Common myeloid progenitor, CD34-positive (primary cell): ENCODE measurements at regions not wholly inside any gene's neighbourhood (a gene's known extent, or its start where the extent isn't known, plus 50 kb on each side); places are given as distances from the start of the nearest gene placed in this dataset.

Source experiments
- CTCF ChIA-PET: fragments of 350-600 bp; sonication (Branson Sonifier 250); formaldehyde crosslinking; loops from one replicate; lab custom pipeline; 2021; ENCODE audit warnings: antibody characterized with exemption; lab: Charles Lee
- POLR2A ChIA-PET: fragments of 350-600 bp; sonication (Branson Sonifier 250); formaldehyde crosslinking; loops from one replicate; lab custom pipeline; 2021; ENCODE audit warnings: antibody characterized with exemption; lab: Charles Lee
- DNase-seq, 3 donors: peaks; one replicate each; pipeline versions ENCODE4 v3.0.0 to v3.0.0-alpha.2; 2013
- H3K27ac ChIP-seq, 2 experiments: 1 replicate in 1 of 2; 2 replicates in 1 of 2; pipeline ENCODE4 v1.7.0; 2013; ENCODE audit warnings: inconsistent platforms in 2 of 2, low read length in 2 of 2, mild to moderate bottlenecking in 2 of 2, low read depth in 1 of 2, moderate library complexity in 1 of 2; ENCODE audit not compliant: severe bottlenecking in 2 of 2, insufficient read depth in 1 of 2, poor library complexity in 1 of 2
- H3K27me3 ChIP-seq, 5 experiments: replicated peaks in 2 of 5; 1 replicate in 3 of 5; 2 replicates in 2 of 5; pipeline versions ENCODE4 v1.6.1 to v1.7.0; 2013; ENCODE audit warnings: low read length in 4 of 5, mild to moderate bottlenecking in 2 of 5, moderate library complexity in 2 of 5, inconsistent platforms in 1 of 5; ENCODE audit not compliant: insufficient read depth in 5 of 5, control insufficient read depth in 4 of 5
- H3K36me3 ChIP-seq, 4 experiments: 1 replicate in 2 of 4; 2 replicates in 2 of 4; pipeline versions ENCODE4 v1.6.1 to v1.7.0; 2013; ENCODE audit warnings: low read length in 3 of 4, control low read depth in 1 of 4, mild to moderate bottlenecking in 1 of 4; ENCODE audit not compliant: control insufficient read depth in 4 of 4, insufficient read depth in 4 of 4
- H3K4me1 ChIP-seq, 4 experiments: 1 replicate in 3 of 4; 2 replicates in 1 of 4; pipeline versions ENCODE4 v1.6.1 to v1.7.1; 2013; ENCODE audit warnings: low read length in 3 of 4, mild to moderate bottlenecking in 3 of 4, control low read depth in 1 of 4, inconsistent platforms in 1 of 4, moderate library complexity in 1 of 4; ENCODE audit not compliant: control insufficient read depth in 4 of 4, insufficient read depth in 4 of 4; ENCODE audit errors: control extremely low read depth in 1 of 4
- H3K4me3 ChIP-seq, 7 experiments: 1 replicate in 4 of 7; 2 replicates in 3 of 7; pipeline versions ENCODE4 v1.5.1 to v1.7.0; 2013; ENCODE audit warnings: mild to moderate bottlenecking in 7 of 7, low read length in 6 of 7, moderate library complexity in 6 of 7, inconsistent platforms in 2 of 7, low read depth in 2 of 7, control low read depth in 1 of 7; ENCODE audit not compliant: insufficient read depth in 4 of 7, control insufficient read depth in 1 of 7; ENCODE audit errors: extremely low read depth in 1 of 7
- H3K9me3 ChIP-seq, 5 experiments: 1 replicate in 4 of 5; 2 replicates in 1 of 5; pipeline versions ENCODE4 v1.6.1 to v1.7.1; 2013; ENCODE audit warnings: low read length in 4 of 5, mild to moderate bottlenecking in 2 of 5, inconsistent platforms in 1 of 5, low read depth in 1 of 5, moderate library complexity in 1 of 5; ENCODE audit not compliant: control insufficient read depth in 4 of 5, insufficient read depth in 2 of 5; ENCODE audit errors: control extremely low read depth in 1 of 5
- WGBS: methylation state at CpG from one replicate; pipeline ENCODE4 v1.1.5; 2013; ENCODE audit not compliant: insufficient coverage; 5-methylcytosine and 5-hydroxymethylcytosine counted together

GRCh38 chr1:53378061-53378460 lies 50.2 kb upstream of the LRP8 start:
- H3K36me3 ChIP-seq: no peaks in the 10 kb centered on the region
- no peaks in the 10 kb centered on the region for H3K27me3 ChIP-seq
- POLR2A ChIA-PET: interaction anchor here (0.7 kb wide), 1 partner anchor 17 kb away, joined by 4 read pairs; no protein-coding TSS in a partner anchor
- H3K27ac ChIP-seq: no peak overlapping the region
- 100% methylated on average over 1 of the region's 5 CpGs for WGBS
- CTCF ChIA-PET: interaction anchor here (1.0 to 1.3 kb wide), 2 partner anchors 58 to 100 kb away, joined by 3 to 4 read pairs; no protein-coding TSS in a partner anchor
- DNase-seq: no peak
- H3K4me3 ChIP-seq: no peak overlapping the region
- no peaks in the 10 kb centered on the region for H3K9me3 ChIP-seq
- H3K4me1 ChIP-seq: peaks cover 0 to 3% (median 0%) of the 10 kb centered on the region in 4 experiments

- DNase-seq: no peak
- Histone ChIP-seq H3K9me3 (no peaks in the 10 kb centered on the region), H3K4me1 (peaks cover 0 to 3% (median 0%) of the 10 kb centered on the region in 4 experiments), H3K4me3 (no peak overlapping the region), H3K27me3 (no peaks in the 10 kb centered on the region), H3K27ac (no peak overlapping the region), H3K36me3 (no peaks in the 10 kb centered on the region)
- ChIA-PET CTCF (interaction anchor here (1.0 to 1.3 kb wide), 2 partner anchors 15 to 101 kb away, joined by 4 to 5 read pairs; no protein-coding TSS in a partner anchor), POLR2A (no interaction called here)
- WGBS: 99% methylated on average over 11 of the region's 11 CpGs
Measured at GRCh38 chr1:53378932-53379661, 51.2 kb upstream of the LRP8 start.

GRCh38 chr1:53379662-53380002 lies 51.8 kb upstream of the LRP8 start:
- DNase-seq: no peak
- ChIA-PET POLR2A (no interaction called here), CTCF (interaction anchor here (1.0 kb wide), 1 partner anchor 14 kb away, joined by 5 read pairs; no protein-coding TSS in a partner anchor)
- H3K36me3 ChIP-seq: no peaks in the 10 kb centered on the region
- peaks cover 0 to 3% (median 0%) of the 10 kb centered on the region in 4 experiments for H3K4me1 ChIP-seq
- no peaks in the 10 kb centered on the region for H3K9me3 ChIP-seq
- WGBS: 100% methylated on average over 2 of the region's 4 CpGs
- no peak overlapping the region for H3K27ac ChIP-seq
- no peak overlapping the region for H3K4me3 ChIP-seq
- no peaks in the 10 kb centered on the region for H3K27me3 ChIP-seq

DNA sequence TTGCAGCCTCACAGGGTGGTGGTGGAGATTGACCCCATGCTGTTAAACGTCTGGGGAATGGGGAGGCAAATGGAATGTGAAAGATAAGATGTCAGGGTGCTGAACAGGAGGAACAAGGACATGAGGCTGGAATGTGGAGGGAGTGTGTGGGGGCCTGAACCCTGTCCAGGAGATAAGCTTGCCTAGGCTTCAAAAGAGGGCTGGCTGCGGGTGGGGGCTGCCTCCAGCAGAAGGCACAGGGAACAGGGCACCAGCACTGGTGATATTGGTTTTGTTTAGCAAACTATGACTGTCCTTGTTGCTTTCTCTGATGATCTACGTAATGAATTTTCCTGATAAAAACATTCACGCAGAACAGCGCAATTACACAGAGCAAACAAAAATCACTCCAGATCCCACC lies 52.4 kb upstream of the LRP8 start:
- H3K9me3 ChIP-seq: no peaks in the 10 kb centered on the region
- H3K27me3 ChIP-seq: no peaks in the 10 kb centered on the region
- POLR2A ChIA-PET: no interaction called here
- no peaks in the 10 kb centered on the region for H3K36me3 ChIP-seq
- H3K4me3 ChIP-seq: no peak overlapping the region
- H3K27ac ChIP-seq: no peak overlapping the region
- DNase-seq: no peak
- CTCF ChIA-PET: interaction anchor here (1.0 kb wide), 1 partner anchor 13 kb away, joined by 5 read pairs; no protein-coding TSS in a partner anchor
- 94% methylated on average over 4 of the region's 5 CpGs for WGBS
- peaks cover 0 to 3% (median 0%) of the 10 kb centered on the region in 4 experiments for H3K4me1 ChIP-seq

- CTCF ChIA-PET: interaction anchor here (2.8 kb wide), 1 partner anchor 10 kb away, joined by 12 read pairs; no protein-coding TSS in a partner anchor
- 20% methylated on average over 2 of the region's 8 CpGs for WGBS
Measured at GRCh38 chr1:53381790-53382401, 54.0 kb upstream of the LRP8 start.

DNA sequence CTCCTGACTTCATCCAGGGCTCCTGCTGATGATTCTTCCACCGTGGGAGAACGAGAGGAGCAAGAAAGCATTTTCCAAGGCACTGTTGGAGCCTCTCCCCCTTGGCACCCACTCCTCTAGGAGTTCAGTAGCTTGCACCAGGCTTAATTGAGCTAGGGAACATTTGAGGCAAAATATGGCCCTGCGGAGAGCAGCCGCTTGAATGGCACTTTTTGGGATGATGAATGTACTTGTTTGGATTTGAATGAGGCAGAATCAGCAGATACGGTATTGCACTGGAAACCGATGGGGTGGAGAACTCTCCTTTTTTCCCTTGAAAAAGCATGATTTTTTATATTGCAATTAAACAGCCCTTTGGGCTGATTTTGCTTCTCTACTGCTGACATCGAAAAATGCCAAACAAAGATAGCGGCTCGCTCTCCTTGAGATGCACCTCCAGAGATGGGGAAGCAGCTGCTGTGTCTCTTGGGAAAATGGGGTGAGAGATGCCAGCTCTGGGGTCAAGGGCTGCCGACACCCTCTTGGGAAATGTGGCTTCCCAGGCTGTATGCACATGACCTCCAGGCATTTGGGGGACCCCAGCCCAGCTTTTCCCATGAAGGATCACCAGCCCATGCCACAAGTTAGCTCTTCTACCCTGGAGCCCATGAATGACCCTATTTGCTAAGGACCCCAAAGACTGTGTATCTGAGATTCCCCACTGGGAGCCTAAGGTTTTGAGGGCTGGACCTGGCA lies 55.4 kb upstream of the LRP8 start:
- CTCF ChIA-PET: interaction anchor here (1.2 to 2.8 kb wide), 4 partner anchors 9 to 105 kb away, joined by 3 to 12 read pairs (median 4); no protein-coding TSS in a partner anchor

More at GRCh38 chr1:53381790-53382401, 54.0 kb upstream of the LRP8 start:
- H3K9me3 ChIP-seq: no peaks in the 10 kb centered on the region
- peaks cover 0 to 10% (median 9%) of the 10 kb centered on the region in 4 experiments for H3K4me1 ChIP-seq
- H3K27ac ChIP-seq: no peak overlapping the region
- POLR2A ChIA-PET: no interaction called here
- no peak overlapping the region for H3K4me3 ChIP-seq
- no peaks in the 10 kb centered on the region for H3K36me3 ChIP-seq
- DNase-seq: no peak
- H3K27me3 ChIP-seq: no peaks in the 10 kb centered on the region

More for the DNA sequence above, 55.4 kb upstream of the LRP8 start:
- Histone ChIP-seq H3K36me3 (no peaks in the 10 kb centered on the region), H3K27ac (no peak overlapping the region), H3K27me3 (no peaks in the 10 kb centered on the region), H3K9me3 (peaks cover 0 to 5% (median 0%) of the 10 kb centered on the region in 5 experiments), H3K4me3 (no peak overlapping the region), H3K4me1 (peaks cover 0 to 10% (median 9%) of the 10 kb centered on the region in 4 experiments)
- POLR2A ChIA-PET: no interaction called here
- WGBS: 95% methylated on average over 7 of the region's 10 CpGs
- no peak for DNase-seq
